Parathyroid adenoma (tissue), 2 donors: ENCODE measurements at regions not wholly inside any gene's neighbourhood (a gene's known extent, or its start where the extent isn't known, plus 50 kb on each side); places are given as distances from the start of the nearest gene placed in this dataset.

Experiments
- H2AFZ ChIP-seq: fragments of 300-600 bp; sonication (generic); one replicate; pipeline ENCODE4 v1.7.0; 2017; ENCODE audit warnings: antibody characterized with exemption, mild to moderate bottlenecking
- H3K27ac ChIP-seq: fragments of 300-600 bp; sonication (generic); one replicate; pipeline ENCODE4 v1.7.0; 2017
- H3K27me3 ChIP-seq: fragments of 300-600 bp; sonication (generic); one replicate; pipeline ENCODE4 v1.7.0; 2017; ENCODE audit warnings: low read length; ENCODE audit not compliant: control insufficient read depth, insufficient read depth
- H3K36me3 ChIP-seq: fragments of 300-600 bp; sonication (generic); one replicate; pipeline ENCODE4 v1.7.0; 2017; ENCODE audit warnings: low read length; ENCODE audit not compliant: control insufficient read depth, insufficient read depth
- H3K4me1 ChIP-seq: fragments of 300-600 bp; sonication (generic); one replicate; pipeline ENCODE4 v1.7.0; 2017; ENCODE audit warnings: control low read depth
- H3K4me2 ChIP-seq: fragments of 300-600 bp; sonication (generic); one replicate; pipeline ENCODE4 v1.7.0; 2017; ENCODE audit warnings: low read length
- H3K4me3 ChIP-seq: fragments of 300-600 bp; sonication (generic); one replicate; pipeline ENCODE4 v1.7.0; 2017; ENCODE audit warnings: low read depth, low read length
- H3K79me2 ChIP-seq: fragments of 300-600 bp; sonication (generic); one replicate; pipeline ENCODE4 v1.7.0; 2017; ENCODE audit warnings: control low read depth
- H3K9ac ChIP-seq: fragments of 300-600 bp; sonication (generic); one replicate; pipeline ENCODE4 v1.7.0; 2017; ENCODE audit warnings: mild to moderate bottlenecking
- H3K9me3 ChIP-seq: fragments of 300-600 bp; sonication (generic); one replicate; pipeline ENCODE4 v1.7.0; 2017; ENCODE audit warnings: low read length; ENCODE audit not compliant: control insufficient read depth
- CTCF ChIP-seq: fragments of 300-600 bp; sonication (generic); IDR thresholded peaks from one replicate; pipeline ENCODE4 v1.7.0; 2017; ENCODE audit warnings: antibody characterized with exemption, mild to moderate bottlenecking
- donor health status: primary hyperparathyroidism.

GRCh38 chr19:27694361-27695055 is 1518.4 kb downstream of the UQCRFS1 start:
- no peak overlapping the region for H3K4me3 ChIP-seq
- no peaks in the 10 kb centered on the region for H3K4me1 ChIP-seq
- H3K9ac ChIP-seq = no peak overlapping the region
- no peak overlapping the region for H3K27ac ChIP-seq
- no peaks in the 10 kb centered on the region for H3K36me3 ChIP-seq
- H3K4me2 ChIP-seq = no peak overlapping the region
- H3K27me3 ChIP-seq = no peaks in the 10 kb centered on the region
- no peaks in the 10 kb centered on the region for H3K9me3 ChIP-seq
- TF ChIP-seq CTCF = no peak
- no peak overlapping the region for H2AFZ ChIP-seq
- no peaks in the 10 kb centered on the region for H3K79me2 ChIP-seq

GRCh38 chr19:27691991-27692390 is 1521.0 kb downstream of the UQCRFS1 start:
- Histone ChIP-seq H3K9ac (no peak overlapping the region), H3K36me3 (no peaks in the 10 kb centered on the region), H3K4me2 (no peak overlapping the region), H3K27me3 (no peaks in the 10 kb centered on the region), H2AFZ (no peak overlapping the region), H3K9me3 (no peaks in the 10 kb centered on the region), H3K79me2 (no peaks in the 10 kb centered on the region), H3K4me1 (no peaks in the 10 kb centered on the region), H3K4me3 (no peak overlapping the region), H3K27ac (no peak overlapping the region)
- no peak for TF ChIP-seq CTCF

GRCh38 chr19:27689734-27690241 is 1523.2 kb downstream of the UQCRFS1 start:
- no peak overlapping the region for H3K27ac ChIP-seq
- no peaks in the 10 kb centered on the region for H3K27me3 ChIP-seq
- no peak overlapping the region for H3K4me2 ChIP-seq
- H3K79me2 ChIP-seq = no peaks in the 10 kb centered on the region
- H3K4me1 ChIP-seq = no peaks in the 10 kb centered on the region
- no peaks in the 10 kb centered on the region for H3K36me3 ChIP-seq
- no peak overlapping the region for H2AFZ ChIP-seq
- H3K9me3 ChIP-seq = no peaks in the 10 kb centered on the region
- H3K9ac ChIP-seq = no peak overlapping the region
- no peak for TF ChIP-seq CTCF
- no peak overlapping the region for H3K4me3 ChIP-seq

- H3K36me3 ChIP-seq = no peaks in the 10 kb centered on the region
- H3K9ac ChIP-seq = no peak overlapping the region
- no peak overlapping the region for H3K4me3 ChIP-seq
- no peak for TF ChIP-seq CTCF
- H3K27ac ChIP-seq = no peak overlapping the region
- H3K27me3 ChIP-seq = no peaks in the 10 kb centered on the region
- no peaks in the 10 kb centered on the region for H3K79me2 ChIP-seq
- no peaks in the 10 kb centered on the region for H3K4me1 ChIP-seq
- H3K4me2 ChIP-seq = no peak overlapping the region
- no peak overlapping the region for H2AFZ ChIP-seq
- H3K9me3 ChIP-seq = no peaks in the 10 kb centered on the region
These were observed 1528.7 kb downstream of the UQCRFS1 start for GRCh38 chr19:27684293-27684692.

- Histone ChIP-seq H3K9ac (no peak overlapping the region), H2AFZ (no peak overlapping the region), H3K36me3 (no peaks in the 10 kb centered on the region), H3K27ac (no peak overlapping the region), H3K4me3 (no peak overlapping the region), H3K27me3 (no peaks in the 10 kb centered on the region), H3K4me2 (no peak overlapping the region), H3K79me2 (no peaks in the 10 kb centered on the region), H3K9me3 (no peaks in the 10 kb centered on the region), H3K4me1 (no peaks in the 10 kb centered on the region)
- TF ChIP-seq CTCF = no peak
These were observed 1531.0 kb downstream of the UQCRFS1 start for GRCh38 chr19:27681972-27682371.
